ENCODE measurements at regions not wholly inside any gene's neighbourhood (a gene's known extent, or its start where the extent isn't known, plus 50 kb on each side); places are given as distances from the start of the nearest gene placed in this dataset.

DNA sequence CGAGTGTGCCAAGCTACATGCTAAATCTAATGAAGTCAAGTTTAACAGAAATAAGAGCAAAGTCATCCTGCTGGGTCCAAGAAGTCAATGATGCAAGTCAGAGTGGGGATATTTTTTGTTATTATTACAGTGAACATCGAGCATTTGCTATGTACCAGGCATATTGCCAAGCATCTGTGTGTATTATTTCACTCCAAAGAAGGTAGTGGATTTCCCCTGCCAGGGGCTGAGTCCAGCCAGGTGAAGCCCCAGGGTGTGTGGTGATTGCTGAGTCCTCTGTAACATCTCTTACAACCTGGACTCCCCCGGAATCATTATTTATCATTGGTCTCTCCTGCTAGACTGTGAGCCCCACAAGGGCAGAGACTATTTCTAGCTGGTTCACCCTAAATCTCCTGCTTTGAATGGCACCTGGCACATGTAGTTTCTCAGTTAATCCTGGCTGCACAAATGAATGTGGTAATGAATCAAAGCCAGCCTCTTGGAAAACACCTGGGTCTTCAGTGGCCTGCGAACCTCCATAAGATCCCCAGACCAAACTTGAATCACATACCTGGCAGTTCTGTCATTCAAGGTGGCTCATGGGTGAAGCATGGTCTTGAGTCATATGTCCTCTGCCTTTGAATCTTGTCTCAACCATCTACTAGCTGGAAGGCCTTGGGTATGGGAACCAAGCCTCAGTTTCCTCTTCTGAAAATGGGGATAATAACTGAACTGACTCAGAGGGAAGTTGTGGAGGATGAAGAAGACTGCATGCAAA, 549.2 kb downstream of the MIAT start:
- no peaks in the 10 kb centered on the region for H3K36me3 ChIP-seq
- H3K4me3 ChIP-seq: no peak overlapping the region
- no peaks in the 10 kb centered on the region for H3K9me3 ChIP-seq
- no peaks in the 10 kb centered on the region for H3K27me3 ChIP-seq
- DNase-seq: no peak

DNA sequence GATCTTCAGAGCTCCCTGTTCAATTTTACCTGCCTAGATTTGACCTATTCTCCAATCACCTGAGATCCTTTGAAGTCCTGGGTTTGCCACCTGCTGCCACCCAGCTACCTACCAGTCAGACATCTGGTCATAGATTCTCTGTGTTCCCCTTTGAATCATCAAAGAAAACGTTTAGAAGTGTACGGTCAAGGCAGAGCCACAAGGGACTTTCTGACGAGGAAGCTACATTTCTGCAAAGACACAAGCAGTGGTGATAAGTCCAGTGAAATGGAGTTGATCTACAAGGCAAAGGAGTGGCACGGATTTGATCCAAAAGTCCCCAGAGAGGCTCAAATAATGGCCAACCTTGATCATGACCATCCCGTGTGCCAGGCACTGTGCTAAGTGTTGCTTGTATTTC, 549.9 kb downstream of the MIAT start:
- Histone ChIP-seq H3K36me3 (no peaks in the 10 kb centered on the region), H3K27me3 (no peaks in the 10 kb centered on the region), H3K4me3 (no peak overlapping the region), H3K9me3 (no peaks in the 10 kb centered on the region)
- DNase-seq: no peak

DNA sequence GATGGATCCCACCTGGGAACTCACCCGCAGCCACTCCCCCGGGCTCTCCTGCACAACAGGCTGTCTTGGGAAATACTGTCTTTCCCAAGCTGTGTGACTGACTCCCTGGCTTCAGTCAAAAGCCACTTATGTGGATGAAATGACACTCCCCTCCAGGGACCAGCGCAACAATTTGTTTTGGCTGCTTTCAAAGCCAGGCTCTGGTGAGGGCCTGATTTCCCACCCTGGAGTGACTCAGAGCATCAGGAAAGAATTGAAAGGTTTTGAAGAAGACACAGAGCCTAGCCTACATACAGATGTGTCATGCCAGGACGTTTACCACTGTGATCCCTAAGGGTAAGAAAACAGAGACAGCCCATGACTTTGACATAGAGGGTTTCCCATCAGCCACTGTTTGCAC, 550.5 kb downstream of the MIAT start:
- H3K4me3 ChIP-seq: no peak overlapping the region
- no peaks in the 10 kb centered on the region for H3K27me3 ChIP-seq
- peak; percentile 19 for DNase-seq
- H3K36me3 ChIP-seq: no peaks in the 10 kb centered on the region
- no peaks in the 10 kb centered on the region for H3K9me3 ChIP-seq

DNA sequence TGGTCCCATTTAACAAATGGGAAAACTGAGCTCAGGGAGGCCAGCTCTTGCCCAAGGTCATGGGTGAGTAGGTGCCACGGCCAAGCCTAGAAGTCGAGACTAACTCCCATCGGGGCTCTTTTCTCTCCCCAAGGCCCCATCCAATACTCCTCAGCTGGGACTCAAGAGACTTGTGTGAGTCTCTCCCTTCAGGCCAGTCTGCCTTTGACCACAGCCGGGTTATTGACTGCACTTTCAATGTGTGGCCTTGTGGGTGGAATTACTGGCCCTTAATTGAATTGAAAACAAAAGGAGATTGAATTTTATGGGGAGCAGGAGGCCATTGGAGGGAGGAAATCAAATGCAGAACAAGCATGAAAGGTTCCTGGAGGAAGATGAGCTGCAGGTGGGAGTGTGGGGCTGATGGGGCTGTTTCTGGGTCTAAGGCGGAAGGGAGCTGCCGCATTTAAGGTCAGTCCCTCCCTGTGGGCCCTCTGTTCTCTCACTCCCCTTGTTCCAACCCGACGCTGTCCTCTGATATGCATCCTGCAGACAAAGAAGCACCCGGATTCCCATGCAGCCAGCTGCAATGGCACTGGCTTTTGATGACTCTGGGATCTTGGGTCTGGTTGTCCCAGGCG, 552.8 kb downstream of the MIAT start:
- no peaks in the 10 kb centered on the region for H3K9me3 ChIP-seq
- DNase-seq: no peak
- H3K4me3 ChIP-seq: no peak overlapping the region
- no peaks in the 10 kb centered on the region for H3K27me3 ChIP-seq
- no peaks in the 10 kb centered on the region for H3K36me3 ChIP-seq

DNA sequence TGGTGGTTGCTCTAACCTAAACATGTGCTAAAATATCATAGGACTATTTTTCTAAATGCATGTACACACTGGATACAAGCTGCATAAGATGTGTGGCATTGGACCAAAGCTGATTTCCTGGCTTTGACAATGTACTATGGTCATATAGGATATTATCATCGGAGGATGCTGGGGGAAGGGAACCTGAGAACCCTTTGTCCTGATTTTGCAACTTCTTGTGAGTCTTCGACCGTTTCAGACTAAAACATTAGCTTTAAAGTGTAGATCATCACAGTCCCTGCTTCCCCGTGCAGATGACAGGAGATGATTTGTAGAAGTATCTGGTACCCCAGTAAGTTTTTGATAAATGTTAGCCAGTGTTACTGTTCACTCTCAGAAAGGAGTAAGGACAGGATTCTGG, 554.7 kb downstream of the MIAT start:
- no peak overlapping the region for H3K4me3 ChIP-seq

DNA sequence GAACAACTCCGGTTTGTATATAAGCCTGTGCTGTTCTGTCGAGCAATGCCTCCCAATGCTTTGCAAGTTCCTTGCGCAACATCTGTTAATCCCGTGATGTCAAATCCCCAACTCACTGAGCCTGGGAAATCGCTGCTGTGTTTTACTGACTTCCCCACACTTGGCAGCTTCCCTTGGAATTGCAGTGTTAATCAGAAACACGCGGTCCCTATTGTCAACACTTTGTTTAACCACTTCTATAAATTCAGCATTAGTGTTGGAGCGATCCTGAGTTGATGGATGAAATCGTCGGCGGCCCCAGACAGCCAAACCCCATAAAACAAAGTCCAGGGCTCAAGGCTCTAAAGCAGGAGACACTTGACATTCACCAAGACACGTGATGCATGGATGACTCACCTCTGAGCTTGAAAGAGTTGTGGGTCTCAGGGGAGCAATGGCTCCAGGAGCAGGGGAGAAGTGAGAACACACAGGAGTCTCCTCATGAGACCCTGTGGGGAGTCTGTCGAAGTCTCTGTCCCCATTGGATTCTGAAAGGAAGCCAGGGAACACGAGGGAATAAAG, 555.3 kb downstream of the MIAT start:
- no peak overlapping the region for H3K4me3 ChIP-seq
- H3K9me3 ChIP-seq: no peaks in the 10 kb centered on the region
- no peaks in the 10 kb centered on the region for H3K27me3 ChIP-seq
- peak; percentile 83 for DNase-seq
- no peaks in the 10 kb centered on the region for H3K36me3 ChIP-seq

More for the DNA sequence above, 554.7 kb downstream of the MIAT start:
- Histone ChIP-seq H3K36me3 (no peaks in the 10 kb centered on the region), H3K27me3 (no peaks in the 10 kb centered on the region), H3K9me3 (no peaks in the 10 kb centered on the region)
- no peak for DNase-seq

DNA sequence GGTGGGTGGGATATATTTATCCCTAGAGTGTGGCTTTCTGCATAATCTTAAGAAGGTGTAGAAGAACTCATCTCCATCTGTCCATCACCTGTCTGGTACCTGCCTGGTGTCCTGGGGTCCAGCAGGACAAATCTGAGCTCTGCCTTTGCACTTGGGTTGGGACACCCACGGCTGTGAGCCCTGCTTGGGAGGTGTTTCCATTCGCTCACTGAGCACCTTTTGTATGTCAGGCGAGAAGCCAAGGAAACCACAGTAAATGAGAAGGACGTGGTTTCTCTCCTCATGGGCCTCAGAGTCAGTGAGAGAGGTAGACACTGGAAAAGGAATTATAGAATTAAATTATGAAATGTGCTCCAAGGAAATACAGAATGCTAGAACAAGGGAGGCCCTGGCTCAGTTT, 555.9 kb downstream of the MIAT start:
- no peaks in the 10 kb centered on the region for H3K27me3 ChIP-seq
- DNase-seq: no peak
- no peak overlapping the region for H3K4me3 ChIP-seq
- H3K9me3 ChIP-seq: no peaks in the 10 kb centered on the region
- H3K36me3 ChIP-seq: no peaks in the 10 kb centered on the region

DNA sequence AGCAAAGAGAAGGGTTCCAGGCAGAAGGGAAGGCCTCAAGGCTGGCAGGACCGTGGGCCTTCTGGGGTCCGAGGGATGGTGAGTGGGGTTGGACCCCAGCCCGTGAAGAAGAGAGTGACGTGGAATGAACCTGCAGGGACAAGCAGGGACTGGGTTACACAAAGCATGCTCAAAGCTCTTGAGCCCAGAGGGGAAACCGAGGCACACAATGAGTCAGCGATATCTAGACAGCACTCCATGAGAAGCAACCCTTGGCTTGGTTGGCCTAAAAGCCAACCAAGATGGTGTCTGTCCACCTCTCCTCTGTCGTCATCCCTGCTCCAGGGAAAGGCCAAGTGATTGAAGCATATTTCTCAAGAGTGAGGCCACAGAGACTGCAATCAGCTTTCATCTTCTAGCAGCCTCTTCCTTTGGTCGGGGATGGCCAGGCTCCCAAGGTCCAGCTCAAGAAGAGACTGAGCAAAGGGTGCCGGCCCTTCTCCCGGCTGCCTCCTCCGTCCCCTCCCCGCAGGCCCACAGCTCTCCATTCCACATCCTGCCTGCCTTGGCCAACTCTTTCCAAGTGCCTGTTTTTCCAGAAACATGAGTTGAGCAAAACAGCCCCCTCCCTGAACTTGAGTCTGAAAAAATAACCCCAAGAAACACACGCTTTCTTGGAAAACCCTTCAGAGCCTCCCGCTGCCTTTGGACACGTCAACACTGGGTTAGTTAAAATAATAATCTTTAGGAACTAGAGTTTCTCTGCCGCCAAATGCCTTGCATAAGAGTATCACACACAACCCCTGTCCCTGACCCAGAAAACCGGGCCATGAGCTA, 556.6 kb downstream of the MIAT start:
- no peak for DNase-seq
- Histone ChIP-seq H3K9me3 (no peaks in the 10 kb centered on the region), H3K36me3 (no peaks in the 10 kb centered on the region), H3K4me3 (no peak overlapping the region), H3K27me3 (no peaks in the 10 kb centered on the region)

DNA sequence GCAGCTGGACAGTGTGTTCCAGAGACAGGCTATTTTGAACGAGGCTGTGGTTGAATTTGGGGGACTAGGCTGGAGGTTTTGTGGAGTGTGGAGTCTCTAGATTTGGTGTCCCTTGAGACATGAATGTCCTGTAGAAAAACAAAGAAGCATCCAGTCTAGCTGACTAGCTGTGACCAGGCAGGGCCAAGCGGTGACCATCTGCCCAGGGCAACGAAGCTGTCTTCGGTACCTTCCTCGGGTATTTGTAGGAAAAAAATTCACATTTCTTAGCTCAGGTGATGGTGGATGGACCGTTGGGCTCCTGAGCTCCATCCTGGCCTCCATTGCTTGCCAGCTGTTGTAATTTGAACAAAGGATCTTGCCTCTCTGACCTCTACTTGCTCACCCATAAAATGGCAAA, 557.3 kb downstream of the MIAT start:
- H3K27me3 ChIP-seq: no peaks in the 10 kb centered on the region
- no peaks in the 10 kb centered on the region for H3K36me3 ChIP-seq
- no peaks in the 10 kb centered on the region for H3K9me3 ChIP-seq
- H3K4me3 ChIP-seq: no peak overlapping the region
- DNase-seq: no peak

DNA sequence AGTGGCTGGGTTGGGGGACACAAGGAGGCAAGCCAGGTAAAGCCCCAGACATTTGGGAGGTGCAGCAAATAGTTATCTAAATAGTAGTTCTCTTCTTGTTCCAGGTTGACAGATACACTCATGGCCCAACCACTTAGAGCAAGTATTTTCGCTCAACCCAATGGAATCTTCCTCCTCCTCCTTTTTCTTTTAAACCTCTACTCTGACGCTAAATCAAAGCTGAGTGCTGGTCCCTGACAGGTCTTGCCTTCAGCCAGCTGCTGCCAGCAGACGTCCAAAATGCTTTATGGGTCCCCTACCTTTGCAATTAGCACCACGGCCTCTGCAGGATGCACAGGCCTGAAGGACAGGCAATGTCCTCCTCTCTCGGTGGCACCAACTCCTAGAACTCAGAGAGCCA, 558.5 kb downstream of the MIAT start:
- no peak overlapping the region for H3K4me3 ChIP-seq
- H3K36me3 ChIP-seq: no peaks in the 10 kb centered on the region
- no peaks in the 10 kb centered on the region for H3K27me3 ChIP-seq
- H3K9me3 ChIP-seq: no peaks in the 10 kb centered on the region
- no peak for DNase-seq

DNA sequence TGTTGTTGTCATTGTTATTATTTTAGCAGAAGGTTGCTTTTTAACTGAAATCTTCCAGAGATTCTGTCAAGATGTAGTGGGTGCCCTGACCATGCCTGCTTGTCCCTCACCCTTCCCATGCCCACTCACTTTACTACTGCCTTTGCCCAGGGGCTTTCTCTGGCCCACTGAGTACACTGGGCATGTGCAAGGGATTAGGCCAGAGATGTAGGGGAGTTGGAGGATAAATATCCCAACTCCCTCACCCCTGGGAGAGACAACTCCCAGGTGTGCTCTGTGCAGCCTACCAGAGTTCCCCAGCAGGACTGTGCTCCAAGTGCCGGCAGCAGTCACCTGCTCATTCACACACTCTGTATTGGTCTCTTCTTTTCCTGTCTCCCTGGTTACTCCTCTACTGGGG, 559.1 kb downstream of the MIAT start:
- Histone ChIP-seq H3K27me3 (no peaks in the 10 kb centered on the region), H3K4me3 (no peak overlapping the region), H3K36me3 (no peaks in the 10 kb centered on the region), H3K9me3 (no peaks in the 10 kb centered on the region)
- DNase-seq: no peak

DNA sequence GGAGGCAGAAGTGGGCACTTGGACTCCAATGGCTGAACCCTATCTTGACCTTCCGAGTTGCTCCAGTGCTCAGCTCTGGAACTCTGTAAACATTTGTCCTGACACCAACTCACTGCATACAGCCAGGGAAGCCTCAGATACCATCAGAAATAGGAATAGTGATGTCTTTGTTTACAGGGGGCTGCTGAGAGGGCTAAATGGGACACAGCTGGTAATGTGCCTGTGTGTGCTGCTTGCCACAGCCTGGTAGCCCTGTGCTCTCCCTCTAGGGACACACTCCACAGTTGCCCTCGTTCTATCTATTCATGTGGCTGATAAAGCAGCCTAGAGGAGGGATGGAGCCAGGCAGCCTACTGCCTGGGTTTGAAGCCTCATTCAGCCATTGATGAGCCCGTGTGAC, 559.8 kb downstream of the MIAT start:
- no peak overlapping the region for H3K4me3 ChIP-seq
- DNase-seq: no peak
- H3K9me3 ChIP-seq: peaks cover 6% of the 10 kb centered on the region; the same call in 1 of the 2 replicates
- no peaks in the 10 kb centered on the region for H3K27me3 ChIP-seq
- no peaks in the 10 kb centered on the region for H3K36me3 ChIP-seq

DNA sequence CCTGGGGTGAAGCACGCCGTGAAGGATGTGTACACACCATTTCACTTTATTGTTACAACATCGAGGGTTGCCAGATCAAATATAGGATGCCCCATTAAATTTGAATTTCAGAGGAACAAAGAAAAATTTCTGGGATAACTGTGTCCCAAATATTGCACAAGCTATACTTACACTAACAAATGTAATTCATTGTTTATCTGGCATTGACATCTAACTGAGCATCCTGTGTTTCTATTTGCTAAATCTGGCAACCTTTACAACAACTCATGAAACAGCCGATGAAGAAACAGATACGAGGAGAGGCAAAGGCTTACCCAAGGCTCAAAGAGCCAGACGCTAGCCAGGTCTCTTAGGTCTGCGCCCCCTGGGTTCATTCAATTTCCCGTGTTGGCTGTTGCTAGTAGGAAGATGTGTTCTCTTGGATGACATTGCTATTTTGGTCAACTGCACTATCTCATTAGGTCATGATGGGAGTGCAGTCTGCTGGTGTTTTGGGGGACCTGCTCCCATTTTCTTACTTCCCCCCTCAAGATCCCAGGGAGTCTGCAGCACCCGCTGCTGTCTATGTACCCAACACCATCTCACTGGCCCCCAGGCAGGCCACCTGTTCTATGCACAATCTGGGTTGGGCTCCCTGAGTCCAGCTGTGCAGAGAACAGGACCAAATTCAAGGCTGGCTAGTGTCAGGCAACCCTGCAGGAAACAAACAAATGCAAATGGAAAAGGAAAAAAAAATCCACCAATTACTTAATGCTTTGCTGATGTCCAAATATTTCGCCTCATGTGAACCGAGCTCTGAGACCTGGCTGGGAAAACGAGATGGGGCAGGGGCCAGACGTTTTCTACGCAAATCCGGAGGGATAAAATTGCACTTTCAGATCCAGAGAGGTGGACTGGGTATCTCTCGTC, 560.9 kb downstream of the MIAT start:
- no peak for DNase-seq
- no peak overlapping the region for H3K4me3 ChIP-seq
- H3K36me3 ChIP-seq: no peaks in the 10 kb centered on the region
- no peaks in the 10 kb centered on the region for H3K27me3 ChIP-seq
- peaks cover 10% of the 10 kb centered on the region for H3K9me3 ChIP-seq

DNA sequence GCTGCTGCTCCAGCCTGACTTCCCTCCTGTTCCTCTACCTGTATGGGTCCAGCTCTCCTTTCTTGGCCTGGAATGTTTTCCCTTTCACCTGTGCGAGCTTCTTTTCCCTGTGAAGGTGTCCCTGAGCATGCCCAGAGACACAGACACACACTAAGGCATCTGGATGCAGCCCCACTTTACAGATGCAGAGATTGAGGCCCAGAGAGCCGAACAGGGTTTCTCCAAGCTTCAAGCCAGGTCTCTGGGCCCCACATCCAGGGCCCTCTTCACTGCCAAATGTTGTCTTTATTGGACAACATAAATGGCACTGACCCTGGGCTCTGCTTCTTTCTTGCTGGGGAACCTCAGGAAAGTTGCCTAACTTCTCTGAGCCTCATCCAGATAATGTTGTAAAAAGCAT, 561.6 kb downstream of the MIAT start:
- Histone ChIP-seq H3K4me3 (no peak overlapping the region), H3K9me3 (peaks cover 12% of the 10 kb centered on the region), H3K36me3 (no peaks in the 10 kb centered on the region), H3K27me3 (no peaks in the 10 kb centered on the region)
- no peak for DNase-seq

DNA sequence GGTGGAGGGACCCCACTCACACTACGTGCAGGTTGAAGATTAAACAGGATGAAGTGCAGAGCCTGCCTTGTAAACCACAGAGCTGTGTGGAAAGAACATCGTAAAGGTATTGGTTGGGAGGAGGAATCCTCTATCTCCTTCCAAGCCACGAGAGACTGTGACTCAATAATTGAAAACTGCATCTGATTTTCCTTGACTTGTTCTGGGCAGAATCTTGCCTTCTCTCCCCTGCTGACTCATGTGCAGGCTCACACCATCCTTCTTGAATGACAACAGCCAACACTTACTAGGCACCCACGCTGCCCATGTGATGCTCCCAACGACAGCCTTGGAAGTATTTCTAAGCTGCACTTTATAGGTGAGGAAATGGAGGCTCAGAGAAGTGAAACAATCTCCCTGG, 563.0 kb downstream of the MIAT start:
- peak; percentile 52 for DNase-seq
- H3K9me3 ChIP-seq: peaks cover 12% of the 10 kb centered on the region
- no peaks in the 10 kb centered on the region for H3K27me3 ChIP-seq
- H3K36me3 ChIP-seq: no peaks in the 10 kb centered on the region
- H3K4me3 ChIP-seq: no peak overlapping the region

DNA sequence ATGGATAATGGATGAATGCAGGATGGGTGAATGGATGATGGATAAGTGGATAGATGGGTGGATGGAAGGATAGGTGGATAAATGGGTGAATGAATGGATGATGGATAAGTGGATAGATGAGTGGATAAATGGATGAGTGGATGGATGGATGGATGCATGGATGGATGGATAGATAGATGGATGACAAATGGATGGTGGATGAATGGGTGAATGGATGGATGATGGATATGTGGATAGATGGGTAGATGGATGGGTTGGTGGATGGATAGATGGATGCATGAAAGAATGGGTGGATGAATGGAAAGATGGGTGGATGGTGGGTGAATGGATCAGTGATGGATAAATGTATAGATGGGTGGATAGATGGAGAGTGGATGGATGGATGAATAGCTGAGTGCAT, 564.8 kb downstream of the MIAT start:
- Histone ChIP-seq H3K27me3 (no peaks in the 10 kb centered on the region), H3K36me3 (no peaks in the 10 kb centered on the region), H3K4me3 (no peak overlapping the region), H3K9me3 (peaks cover 12% of the 10 kb centered on the region)
- no peak for DNase-seq

Data from MG63 (cell line).